NT2/D1 (cell line): ENCODE measurements at regions not wholly inside any gene's neighbourhood (a gene's known extent, or its start where the extent isn't known, plus 50 kb on each side); places are given as distances from the start of the nearest gene placed in this dataset.
"Not testable (repeated sequence)": the region's sequence is repeated elsewhere in the genome, so short reads cannot be mapped to it uniquely, and the experiment has no call there.

Experiments
- DNase-seq: peaks from one replicate; pipeline ENCODE4 v3.0.0-alpha.2; 2011; ENCODE audit warnings: low read depth, low spot score
- H3K27me3 ChIP-seq: 2 replicates; pipeline ENCODE4 v1.6.0; 2011; ENCODE audit warnings: mild to moderate bottlenecking; ENCODE audit not compliant: insufficient read length, insufficient read depth
- H3K36me3 ChIP-seq: 2 replicates; pipeline ENCODE4 v1.6.1; 2011; ENCODE audit warnings: mild to moderate bottlenecking, low read length, mixed read lengths; ENCODE audit not compliant: insufficient read depth, insufficient read length
- H3K4me1 ChIP-seq: 2 replicates; pipeline ENCODE4 v1.5.1; 2011; ENCODE audit not compliant: insufficient read depth, insufficient read length
- H3K4me3 ChIP-seq: 2 replicates; pipeline ENCODE4 v1.5.1; 2011; ENCODE audit warnings: low read depth; ENCODE audit not compliant: insufficient read length
- H3K9ac ChIP-seq: 2 replicates; pipeline ENCODE4 v1.6.0; 2011; ENCODE audit warnings: low read depth; ENCODE audit not compliant: insufficient read length
- H3K9me3 ChIP-seq: 2 replicates; pipeline ENCODE4 v1.5.1; 2011; ENCODE audit warnings: mild to moderate bottlenecking, low read length; ENCODE audit not compliant: insufficient read depth
- SUZ12 ChIP-seq: IDR thresholded peaks from 2 replicates; pipeline ENCODE4 v1.6.1; 2011; ENCODE audit not compliant: insufficient read length, insufficient read depth; ENCODE audit errors: extremely low read depth
- YY1 ChIP-seq: IDR thresholded peaks from 2 replicates; pipeline ENCODE4 v1.6.1; 2011; ENCODE audit not compliant: insufficient read length, insufficient read depth
- ZNF274 ChIP-seq: IDR thresholded peaks from 2 replicates; pipeline ENCODE4 v1.6.1; 2011; ENCODE audit warnings: mild to moderate bottlenecking, low read depth, low read length

DNA sequence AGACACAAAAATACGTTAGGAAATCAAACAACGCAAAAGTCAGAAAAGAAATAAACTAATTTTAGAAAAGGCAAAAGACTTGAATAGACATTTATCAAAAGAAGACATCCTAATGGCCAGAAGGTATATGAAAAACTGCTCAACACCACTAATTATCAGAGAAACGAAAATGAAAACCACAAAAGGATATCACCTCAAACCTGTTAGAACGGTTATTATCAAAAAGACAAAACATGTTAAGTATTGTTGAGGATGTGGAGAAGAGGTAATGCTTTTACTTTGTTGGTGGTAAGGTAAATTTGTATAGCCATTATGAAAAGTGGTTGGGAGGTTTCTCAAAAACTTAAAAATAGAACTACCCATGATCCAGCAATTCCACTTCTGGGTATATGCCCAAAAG lies 230.0 kb upstream of the RGMB start:
- TF ChIP-seq YY1 (no peak), SUZ12 (no peak), ZNF274 (no peak)
- no peak overlapping the region for H3K4me3 ChIP-seq
- H3K9me3 ChIP-seq: peaks cover 15% of the 10 kb centered on the region; the same call in 1 of the 2 replicates
- no peaks in the 10 kb centered on the region for H3K4me1 ChIP-seq
- H3K36me3 ChIP-seq: no peaks in the 10 kb centered on the region
- no peak for DNase-seq
- no peaks in the 10 kb centered on the region for H3K27me3 ChIP-seq
- H3K9ac ChIP-seq: no peak overlapping the region

DNA sequence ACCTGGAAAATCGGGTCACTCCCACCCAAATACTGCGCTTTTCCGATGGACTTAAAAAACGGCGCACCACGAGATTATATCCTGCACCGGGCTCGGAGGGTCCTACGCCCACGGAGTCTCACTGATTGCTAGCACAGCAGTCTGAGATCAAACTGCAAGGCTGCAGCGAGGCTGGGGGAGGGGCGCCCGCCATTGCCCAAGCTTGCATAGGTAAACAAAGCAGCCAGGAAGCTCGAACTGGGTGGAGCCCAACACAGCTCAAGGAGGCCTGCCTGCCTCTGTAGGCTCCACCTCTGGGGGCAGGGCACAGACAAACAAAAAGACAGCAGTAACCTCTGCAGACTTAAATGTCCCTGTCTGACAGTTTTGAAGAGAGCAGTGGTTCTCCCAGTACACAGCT lies 226.5 kb upstream of the RGMB start:
- peaks cover 15% of the 10 kb centered on the region; the same call in 1 of the 2 replicates for H3K9me3 ChIP-seq
- not testable (repeated sequence) for H3K4me3 ChIP-seq, DNase-seq, H3K4me1 ChIP-seq, H3K9ac ChIP-seq, H3K36me3 ChIP-seq, H3K27me3 ChIP-seq

DNA sequence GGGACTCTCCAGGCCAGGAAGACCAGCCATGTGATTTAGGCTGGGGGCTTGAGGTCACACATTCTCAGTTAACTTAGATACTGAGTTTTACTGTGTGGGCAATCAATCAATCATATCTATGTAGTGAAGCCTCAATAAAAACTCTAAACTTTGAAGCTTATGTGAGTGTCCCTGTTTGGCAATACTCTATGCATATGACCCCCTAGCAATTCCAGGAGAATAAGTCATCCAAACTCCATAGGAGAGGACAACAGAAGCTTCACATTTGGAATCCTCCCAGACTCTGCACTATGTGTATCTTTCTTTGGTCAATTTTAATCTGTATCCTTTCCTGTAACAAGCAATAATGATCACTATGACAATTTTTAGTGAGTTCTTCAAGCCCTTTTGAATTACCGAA lies 216.8 kb upstream of the RGMB start:
- H3K4me3 ChIP-seq: no peak overlapping the region
- no peak overlapping the region for H3K9ac ChIP-seq
- no peaks in the 10 kb centered on the region for H3K36me3 ChIP-seq
- no peaks in the 10 kb centered on the region for H3K27me3 ChIP-seq
- no peaks in the 10 kb centered on the region for H3K9me3 ChIP-seq
- no peaks in the 10 kb centered on the region for H3K4me1 ChIP-seq
- no peak for TF ChIP-seq SUZ12
- no peak for TF ChIP-seq ZNF274
- TF ChIP-seq YY1: no peak
- DNase-seq: no peak

DNA sequence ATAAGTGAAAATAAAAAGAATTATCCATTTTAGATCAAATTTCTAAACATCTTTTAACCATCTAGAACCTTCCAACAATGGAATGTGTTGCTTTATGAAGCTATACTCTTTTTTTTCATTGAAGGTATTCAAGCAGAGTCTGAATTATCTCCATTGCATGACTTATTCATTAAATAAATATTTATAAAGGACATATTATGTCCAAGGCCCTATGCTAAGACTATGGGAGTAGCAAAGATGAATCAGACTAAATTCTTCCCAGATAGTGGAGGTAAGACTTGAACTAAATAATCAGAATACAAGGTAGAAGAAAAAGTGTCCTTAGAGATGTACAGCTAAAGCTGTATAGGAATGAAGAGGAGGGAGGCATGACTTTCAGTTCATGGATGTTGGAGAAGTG lies 215.5 kb upstream of the RGMB start:
- no peak for TF ChIP-seq ZNF274
- no peak for TF ChIP-seq YY1
- no peak for TF ChIP-seq SUZ12
- no peak overlapping the region for H3K4me3 ChIP-seq
- H3K9me3 ChIP-seq: no peaks in the 10 kb centered on the region
- H3K27me3 ChIP-seq: no peaks in the 10 kb centered on the region
- no peaks in the 10 kb centered on the region for H3K36me3 ChIP-seq
- H3K4me1 ChIP-seq: no peaks in the 10 kb centered on the region
- no peak overlapping the region for H3K9ac ChIP-seq
- DNase-seq: no peak

DNA sequence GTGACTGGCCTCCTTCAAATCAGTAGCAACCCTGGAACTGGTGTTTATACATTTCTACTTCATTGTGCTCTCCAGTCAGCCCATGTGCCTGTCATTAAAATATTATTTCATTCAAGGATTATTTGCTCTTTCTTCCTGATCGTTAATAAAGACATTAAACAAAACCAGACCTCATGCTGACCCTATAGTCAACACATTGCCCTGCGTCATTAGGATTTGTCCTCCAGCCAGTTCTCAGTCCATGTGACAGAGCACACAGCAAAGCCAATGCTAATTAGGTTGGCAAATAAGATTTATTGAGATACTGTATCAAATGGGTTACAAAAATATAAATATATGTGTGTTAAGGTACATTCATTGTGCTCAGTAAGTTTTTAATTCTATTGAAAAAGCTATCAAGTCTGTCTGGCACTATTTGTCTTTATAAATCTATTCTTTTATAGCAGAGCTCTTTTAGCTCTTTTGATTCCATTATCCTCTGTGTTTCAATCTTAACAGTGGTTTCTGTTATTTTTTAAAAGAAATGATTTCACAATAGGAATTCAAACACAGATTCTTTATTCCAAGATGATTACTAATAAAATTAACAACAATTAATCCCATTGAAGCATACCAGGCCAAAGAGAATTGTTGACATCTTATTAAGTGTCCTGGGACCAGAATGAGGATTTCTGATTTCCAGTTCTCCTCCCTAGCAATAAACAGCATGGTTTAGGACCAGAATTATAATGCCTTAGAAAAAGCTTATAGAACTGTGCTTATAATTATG lies 209.4 kb upstream of the RGMB start:
- Histone ChIP-seq H3K9me3 (no peaks in the 10 kb centered on the region), H3K4me3 (no peak overlapping the region), H3K27me3 (no peaks in the 10 kb centered on the region), H3K36me3 (no peaks in the 10 kb centered on the region), H3K9ac (no peak overlapping the region), H3K4me1 (no peaks in the 10 kb centered on the region)
- no peak for DNase-seq
- TF ChIP-seq YY1 (no peak), SUZ12 (no peak), ZNF274 (no peak)

DNA sequence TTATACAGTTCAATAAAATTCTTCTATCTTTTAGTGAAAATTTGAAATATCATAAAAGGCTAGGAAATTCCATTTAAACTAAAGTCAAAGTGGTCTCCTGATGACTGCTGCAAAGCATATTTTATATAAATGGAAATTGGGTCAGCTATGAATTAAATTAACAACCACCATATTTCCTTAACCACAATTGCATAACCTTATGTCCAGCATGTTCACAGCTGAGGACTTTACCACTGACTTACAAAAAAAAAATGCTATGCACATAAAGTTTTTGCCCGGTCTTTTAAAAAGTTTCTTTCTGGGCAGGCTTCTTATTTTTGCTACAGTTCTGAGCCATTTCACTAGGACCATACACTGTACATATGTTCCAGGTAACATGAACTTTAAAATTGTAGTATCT lies 208.6 kb upstream of the RGMB start:
- DNase-seq: no peak
- Histone ChIP-seq H3K9me3 (no peaks in the 10 kb centered on the region), H3K9ac (no peak overlapping the region), H3K4me1 (no peaks in the 10 kb centered on the region), H3K4me3 (no peak overlapping the region), H3K36me3 (no peaks in the 10 kb centered on the region), H3K27me3 (no peaks in the 10 kb centered on the region)
- TF ChIP-seq ZNF274 (no peak), SUZ12 (no peak), YY1 (no peak)

DNA sequence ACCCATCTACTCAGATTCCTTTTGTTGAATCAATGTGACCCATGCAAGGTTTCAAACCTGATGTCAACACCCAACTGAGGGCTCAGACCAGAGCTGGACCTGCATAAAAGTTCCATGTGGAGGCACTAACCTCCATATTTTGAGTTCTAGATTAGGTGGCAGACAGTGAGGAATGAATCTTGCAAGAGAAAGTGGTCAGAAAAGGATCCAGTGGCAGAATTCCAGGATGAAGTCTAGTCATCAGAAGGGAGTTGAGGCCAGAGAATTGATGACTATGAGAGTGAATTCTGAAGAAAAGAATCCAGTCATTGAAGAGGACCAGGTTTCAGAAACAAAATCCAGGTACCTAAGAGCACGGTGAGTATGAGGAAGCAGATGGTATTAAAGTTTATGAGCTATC lies 205.1 kb upstream of the RGMB start:
- Histone ChIP-seq H3K9ac (no peak overlapping the region), H3K27me3 (no peaks in the 10 kb centered on the region), H3K4me3 (no peak overlapping the region), H3K36me3 (no peaks in the 10 kb centered on the region), H3K9me3 (no peaks in the 10 kb centered on the region), H3K4me1 (no peaks in the 10 kb centered on the region)
- TF ChIP-seq ZNF274: no peak
- DNase-seq: no peak

DNA sequence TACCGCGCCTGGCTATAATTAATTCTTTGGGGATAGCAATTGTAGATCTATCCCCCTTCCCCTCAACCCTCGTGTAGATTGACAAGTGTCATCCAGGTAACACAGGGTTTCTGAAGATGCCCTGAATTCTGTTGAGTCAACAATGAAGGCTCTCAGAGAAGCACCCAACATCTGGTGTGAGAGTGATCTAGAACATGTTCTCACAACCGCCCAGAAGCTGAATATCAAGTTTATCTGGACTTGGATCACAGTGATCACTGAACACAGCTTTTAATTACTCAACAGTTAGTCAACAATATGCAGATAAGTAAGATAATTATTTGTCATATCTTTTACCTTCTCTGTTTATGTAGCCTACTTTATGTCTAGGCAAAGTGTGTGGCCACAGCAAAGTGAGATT lies 204.2 kb upstream of the RGMB start:
- H3K9ac ChIP-seq: no peak overlapping the region
- no peaks in the 10 kb centered on the region for H3K9me3 ChIP-seq
- H3K36me3 ChIP-seq: no peaks in the 10 kb centered on the region
- DNase-seq: no peak
- no peak for TF ChIP-seq SUZ12
- no peak for TF ChIP-seq ZNF274
- no peak for TF ChIP-seq YY1
- H3K4me1 ChIP-seq: no peaks in the 10 kb centered on the region
- H3K4me3 ChIP-seq: no peak overlapping the region
- H3K27me3 ChIP-seq: no peaks in the 10 kb centered on the region
